HCT116 (cell line): ENCODE measurements at regions not wholly inside any gene's neighbourhood (a gene's known extent, or its start where the extent isn't known, plus 50 kb on each side); places are given as distances from the start of the nearest gene placed in this dataset.
A peak's percentile ranks its signal among the peaks of the same experiment; 100 is the strongest.

Experiments used
- ATAC-seq: fragments of 200-7000 bp; cut with Tn5 transposase; 2 replicates; pipeline ENCODE4 v1.9.1; 2020; ENCODE audit warnings: mild to moderate bottlenecking, moderate library complexity
- BruUV-seq: library from RNA; stranded (reverse); fragments of 400-500 nt; replicated peaks from 2 replicates; lab custom pipeline; 2021; lab: Mats Ljungman, UMichigan
- CTCF ChIA-PET: fragments of 300-600 bp; sonication (Branson Sonifier 250); formaldehyde crosslinking; loops from one replicate; lab custom pipeline; 2021; ENCODE audit warnings: antibody characterized with exemption; lab: Charles Lee
- POLR2A ChIA-PET: fragments of 300-600, 350-600 bp; sonication (Branson Sonifier 250); formaldehyde crosslinking; loops from one replicate; lab custom pipeline; 2021; ENCODE audit warnings: antibody characterized with exemption; lab: Charles Lee
- RAD21 ChIA-PET, 2 experiments: fragments of 300-600 bp; sonication (Branson Sonifier 250); formaldehyde crosslinking; loops; one replicate each; lab custom pipeline; 2023; ENCODE audit warnings: low total read pairs in 2 of 2; ENCODE audit not compliant: uncharacterized antibody in 2 of 2, unreplicated experiment in 2 of 2, low non-redundant PET in 1 of 2; lab: Charles Lee
- DNase-seq: peaks from one replicate; pipeline ENCODE4 v3.0.0-alpha.2; 2010; ENCODE audit warnings: low read depth, low spot score
- H2AFZ ChIP-seq: fragments of 200-600 bp; shearing (Covaris generic), sonication (generic); 2 replicates; pipeline ENCODE4 v1.6.1; 2017; ENCODE audit warnings: low read depth, mixed run types, mixed read lengths, antibody characterized with exemption, low read length; ENCODE audit not compliant: poor library complexity, severe bottlenecking
- H3K27ac ChIP-seq: 2 replicates; pipeline ENCODE4 v1.5.1; 2012; ENCODE audit warnings: low read depth, low read length
- H3K27me3 ChIP-seq: fragments of 200-600 bp; sonication (generic); 2 replicates; pipeline ENCODE4 v1.6.1; 2016; ENCODE audit warnings: mixed run types, low read length, mixed read lengths; ENCODE audit not compliant: insufficient read depth
- H3K36me3 ChIP-seq, 2 experiments: fragments of 200-500 bp in 1 of 2; fragments of 200-600 bp in 1 of 2; sonication (Bioruptor generic) in 1 of 2; sonication (generic) in 1 of 2; 2 replicates each; pipeline versions ENCODE4 v1.5.1 to v1.6.1; 2014 to 2016; ENCODE audit warnings: low read length in 2 of 2, inconsistent platforms in 1 of 2, mixed read lengths in 1 of 2, mixed run types in 1 of 2; ENCODE audit not compliant: insufficient read depth in 2 of 2, control insufficient read depth in 1 of 2
- H3K4me1 ChIP-seq, 2 experiments: fragments of 200-600 bp in 1 of 2; sonication (generic) in 1 of 2; 2 replicates each; pipeline versions ENCODE4 v1.5.1 to v1.6.1; 2012 to 2017; ENCODE audit warnings: low read length in 2 of 2, inconsistent platforms in 1 of 2, mild to moderate bottlenecking in 1 of 2, mixed read lengths in 1 of 2, mixed run types in 1 of 2, moderate library complexity in 1 of 2; ENCODE audit not compliant: insufficient read depth in 2 of 2, control insufficient read depth in 1 of 2
- H3K4me2 ChIP-seq: fragments of 200-600 bp; sonication (generic); 2 replicates; pipeline ENCODE4 v1.6.1; 2017; ENCODE audit warnings: mixed run types, low read length, mixed read lengths
- H3K4me3 ChIP-seq, 2 experiments: fragments of 200-600 bp in 1 of 2; sonication (generic) in 1 of 2; replicated peaks in 1 of 2; 2 replicates each; pipeline ENCODE4 v1.5.1; 2011 to 2016; ENCODE audit warnings: low read length in 2 of 2, control low read depth in 1 of 2, low read depth in 1 of 2, mild to moderate bottlenecking in 1 of 2, mixed read lengths in 1 of 2, mixed run types in 1 of 2
- H3K79me2 ChIP-seq: fragments of 200-600 bp; sonication (generic); 2 replicates; pipeline ENCODE4 v1.6.1; 2017; ENCODE audit warnings: mild to moderate bottlenecking, mixed run types, low read length, moderate library complexity, mixed read lengths; ENCODE audit not compliant: insufficient read depth
- H3K9ac ChIP-seq: fragments of 200-600 bp; sonication (generic); 2 replicates; pipeline ENCODE4 v1.6.1; 2016; ENCODE audit warnings: low read length, mixed read lengths
- H3K9me2 ChIP-seq: fragments of 200-600 bp; sonication (generic), shearing (Covaris generic); 2 replicates; pipeline ENCODE4 v1.6.1; 2017; ENCODE audit warnings: mixed run types, mild to moderate bottlenecking, moderate library complexity; ENCODE audit not compliant: insufficient read depth
- H3K9me3 ChIP-seq, 2 experiments: fragments of 200-500 bp in 1 of 2; fragments of 200-600 bp in 1 of 2; sonication (Bioruptor generic) in 1 of 2; sonication (generic) in 1 of 2; 2 replicates each; pipeline ENCODE4 v1.6.1; 2014 to 2017; ENCODE audit warnings: low read length in 2 of 2, mixed read lengths in 2 of 2, inconsistent platforms in 1 of 2, low read depth in 1 of 2, mild to moderate bottlenecking in 1 of 2, mixed run types in 1 of 2, moderate library complexity in 1 of 2; ENCODE audit not compliant: control insufficient read depth in 1 of 2, insufficient read depth in 1 of 2
- H4K20me1 ChIP-seq: fragments of 200-600 bp; sonication (generic), shearing (Covaris generic); 2 replicates; pipeline ENCODE4 v1.6.1; 2017; ENCODE audit warnings: mixed run types, mild to moderate bottlenecking, moderate library complexity; ENCODE audit not compliant: insufficient read depth
- CBX3 ChIP-seq: IDR thresholded peaks from 2 replicates; pipeline ENCODE4 v1.6.1; 2012; ENCODE audit warnings: low read depth
- CEBPB ChIP-seq: IDR thresholded peaks from 2 replicates; pipeline ENCODE4 v1.6.1; 2012; ENCODE audit warnings: low read depth
- RAD21 ChIP-seq: IDR thresholded peaks from 2 replicates; pipeline ENCODE4 v1.6.1; 2012; ENCODE audit warnings: low read depth, mild to moderate bottlenecking
- SRF ChIP-seq: IDR thresholded peaks from 2 replicates; pipeline ENCODE4 v1.6.1; 2012; ENCODE audit warnings: low read depth
- intact Hi-C: fragments of 100-400 bp; cut with micrococcal nuclease; formaldehyde crosslinking; loops from 2 replicates; pipeline ENCODE4 v1.10.0; 2022
- TF ChIP-seq, protein P1 (sequence below), 3 experiments: fragments of 200-600 bp in 1 of 3; sonication (generic) in 1 of 3; IDR thresholded peaks in 2 of 3; conservative IDR thresholded peaks in 1 of 3; 2 replicates each; pipeline ENCODE4 v1.5.1; 2012 to 2017; ENCODE audit warnings: low read depth in 2 of 3, low read length in 2 of 3, antibody characterized with exemption in 1 of 3, borderline replicate concordance in 1 of 3, control low read depth in 1 of 3, mild to moderate bottlenecking in 1 of 3, mixed read lengths in 1 of 3, mixed run types in 1 of 3, moderate library complexity in 1 of 3; ENCODE audit not compliant: insufficient read depth in 1 of 3

DNA sequence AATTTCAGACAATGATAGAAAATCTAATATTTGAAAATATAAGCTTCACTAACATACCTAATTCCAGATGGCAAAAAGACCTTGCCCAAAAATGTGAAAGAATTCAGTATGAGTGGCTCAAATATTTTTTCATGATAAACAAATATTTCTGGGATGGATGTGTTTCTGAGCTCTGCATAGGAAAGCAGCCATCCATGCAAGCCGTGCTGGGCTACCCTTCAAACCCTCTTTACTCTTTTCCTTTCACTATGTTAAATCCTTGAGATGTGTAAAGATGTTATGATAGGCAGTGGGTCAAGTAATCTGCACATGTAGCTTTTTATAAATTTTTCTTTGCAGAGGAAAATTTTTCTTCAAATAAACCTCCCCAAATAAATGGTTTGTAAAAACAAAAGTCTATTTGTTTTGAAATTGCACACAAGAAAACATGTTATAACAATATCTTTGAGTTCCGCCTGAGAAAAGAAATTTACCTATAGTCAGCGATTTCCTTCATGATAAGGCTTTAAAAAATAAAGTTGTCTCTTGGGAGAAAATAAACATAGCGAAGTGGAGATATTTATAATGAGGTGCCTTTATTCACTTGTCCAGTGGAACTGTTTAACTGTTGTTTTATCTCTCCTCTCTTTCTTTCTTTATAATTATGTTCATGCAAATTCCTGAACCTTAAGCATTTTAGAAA lies 154.3 kb upstream of the PITX1 start (continued):
- TF ChIP-seq SRF (no peak), CEBPB (no peak)

DNA sequence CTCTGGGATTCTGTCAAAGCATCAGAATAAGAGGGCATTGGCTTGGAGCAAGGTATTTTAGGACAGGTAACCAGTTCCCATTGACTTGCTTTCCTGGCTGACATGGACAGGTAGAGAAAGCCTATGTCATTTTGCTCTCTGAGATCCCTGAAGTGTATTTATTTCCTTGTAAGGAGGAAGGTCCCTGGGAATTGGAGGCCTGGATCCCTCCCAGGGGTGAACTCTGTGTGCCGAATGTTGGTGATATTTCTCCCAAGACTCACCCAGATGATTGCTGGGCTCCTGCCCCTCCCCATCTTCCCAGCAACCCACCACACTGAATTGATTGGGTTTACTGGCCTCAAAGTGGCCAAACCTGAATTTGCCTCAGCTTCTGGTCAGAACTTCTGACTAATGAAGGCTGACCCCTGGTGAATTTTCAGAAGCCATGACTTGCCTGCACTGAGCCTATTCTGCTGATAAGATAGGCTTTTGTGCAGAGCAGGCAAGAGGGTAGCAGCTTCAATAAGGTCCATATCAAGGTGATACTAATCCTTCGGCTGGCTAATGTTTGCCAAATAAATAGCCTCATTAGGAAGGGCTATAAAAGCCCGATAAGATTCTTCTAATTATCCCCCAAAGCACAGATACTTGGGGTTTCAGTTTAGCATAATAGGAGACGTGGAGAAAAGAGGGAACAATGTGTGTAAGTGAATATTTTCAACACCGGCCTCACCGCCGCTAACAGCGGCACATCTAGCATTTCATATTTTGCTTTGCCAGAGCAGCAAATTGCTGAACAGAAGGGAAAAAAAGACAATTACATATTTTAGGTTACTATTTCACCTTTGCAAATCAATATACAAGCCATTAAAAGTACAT lies 152.9 kb upstream of the PITX1 start:
- ATAC-seq (no peak), DNase-seq (no peak)
- no peak overlapping the region for H3K4me2 ChIP-seq
- no peaks in the 10 kb centered on the region for H3K27me3 ChIP-seq
- no TSS peak for BruUV-seq
- ChIA-PET RAD21 (no interaction called here), POLR2A (no interaction called here), CTCF (interaction anchor here (1.1 to 1.4 kb wide), 2 partner anchors 270 to 282 kb away, joined by 3 to 5 read pairs; partner anchors contain the start of gene PCBD2)
- no peak overlapping the region for H2AFZ ChIP-seq
- H3K4me1 ChIP-seq: peaks cover 2 to 16% of the 10 kb centered on the region in 2 experiments
- H4K20me1 ChIP-seq: no peaks in the 10 kb centered on the region
- intact Hi-C loops: loop anchor here (5.0 kb wide), 1 partner anchor 155 kb away; the partner anchor contains the start of gene PITX1
- H3K9ac ChIP-seq: no peak overlapping the region
- TF ChIP-seq RAD21 (peak; percentile 82), CBX3 (no peak)
- TF ChIP-seq, protein P1, sequence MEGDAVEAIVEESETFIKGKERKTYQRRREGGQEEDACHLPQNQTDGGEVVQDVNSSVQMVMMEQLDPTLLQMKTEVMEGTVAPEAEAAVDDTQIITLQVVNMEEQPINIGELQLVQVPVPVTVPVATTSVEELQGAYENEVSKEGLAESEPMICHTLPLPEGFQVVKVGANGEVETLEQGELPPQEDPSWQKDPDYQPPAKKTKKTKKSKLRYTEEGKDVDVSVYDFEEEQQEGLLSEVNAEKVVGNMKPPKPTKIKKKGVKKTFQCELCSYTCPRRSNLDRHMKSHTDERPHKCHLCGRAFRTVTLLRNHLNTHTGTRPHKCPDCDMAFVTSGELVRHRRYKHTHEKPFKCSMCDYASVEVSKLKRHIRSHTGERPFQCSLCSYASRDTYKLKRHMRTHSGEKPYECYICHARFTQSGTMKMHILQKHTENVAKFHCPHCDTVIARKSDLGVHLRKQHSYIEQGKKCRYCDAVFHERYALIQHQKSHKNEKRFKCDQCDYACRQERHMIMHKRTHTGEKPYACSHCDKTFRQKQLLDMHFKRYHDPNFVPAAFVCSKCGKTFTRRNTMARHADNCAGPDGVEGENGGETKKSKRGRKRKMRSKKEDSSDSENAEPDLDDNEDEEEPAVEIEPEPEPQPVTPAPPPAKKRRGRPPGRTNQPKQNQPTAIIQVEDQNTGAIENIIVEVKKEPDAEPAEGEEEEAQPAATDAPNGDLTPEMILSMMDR (IDR thresholded peaks at IDR 0.05 in 2 of 3, conservative IDR thresholded peaks at IDR 0.05 in 1 of 3; ENCODE audit: borderline replicate concordance in 1 of 3, insufficient read depth in 1 of 3, low read depth in 2 of 3, low read length in 2 of 3): peak in 1 of 3 experiments; percentile 64; a peak in 1 of 6 replicates
- H3K4me3 ChIP-seq: no peak overlapping the region
- H3K36me3 ChIP-seq: no peaks in the 10 kb centered on the region
- H3K27ac ChIP-seq: no peak overlapping the region
- no peaks in the 10 kb centered on the region for H3K79me2 ChIP-seq
- H3K9me3 ChIP-seq: no peaks in the 10 kb centered on the region
- H3K9me2 ChIP-seq: no peaks in the 10 kb centered on the region
